Gastroesophageal sphincter (tissue), 3 donors: ENCODE measurements at regions not wholly inside any gene's neighbourhood (a gene's known extent, or its start where the extent isn't known, plus 50 kb on each side); places are given as distances from the start of the nearest gene placed in this dataset.

Source experiments
- CTCF ChIP-seq, 4 experiments: fragments of 200-600 bp in 2 of 4; fragments of 450-650 bp in 2 of 4; sonication (generic) in 1 of 4; IDR thresholded peaks; one replicate each; pipeline ENCODE4 v1.5.1; 2017 to 2019; ENCODE audit warnings: antibody characterized with exemption in 4 of 4, mild to moderate bottlenecking in 2 of 4, moderate library complexity in 2 of 4
- POLR2A ChIP-seq, 2 donors: fragments of 450-650 bp; IDR thresholded peaks; one replicate each; pipeline ENCODE4 v1.6.1; 2017; ENCODE audit warnings: antibody characterized with exemption in 2 of 2, mild to moderate bottlenecking in 2 of 2, moderate library complexity in 1 of 2
- POLR2AphosphoS5 ChIP-seq: sonication (generic); formaldehyde crosslinking; IDR thresholded peaks from one replicate; pipeline ENCODE4 v1.6.1; 2017; ENCODE audit warnings: antibody characterized with exemption

GRCh38 chr2:217038001-217038400 is 178.1 kb upstream of the TNP1 start:
- TF ChIP-seq CTCF (IDR thresholded peaks at IDR 0.05) (no peak), POLR2A (IDR thresholded peaks at IDR 0.05) (no peak), POLR2AphosphoS5 (no peak)
